ELR (cell line): ENCODE measurements at regions not wholly inside any gene's neighbourhood (a gene's known extent, or its start where the extent isn't known, plus 50 kb on each side); places are given as distances from the start of the nearest gene placed in this dataset.
"Not testable (repeated sequence)": the region's sequence is repeated elsewhere in the genome, so short reads cannot be mapped to it uniquely, and the experiment has no call there.

Experiments
- DNase-seq: peaks from one replicate; pipeline ENCODE4 v3.0.0-alpha.2; 2015; ENCODE audit warnings: low read depth

DNA sequence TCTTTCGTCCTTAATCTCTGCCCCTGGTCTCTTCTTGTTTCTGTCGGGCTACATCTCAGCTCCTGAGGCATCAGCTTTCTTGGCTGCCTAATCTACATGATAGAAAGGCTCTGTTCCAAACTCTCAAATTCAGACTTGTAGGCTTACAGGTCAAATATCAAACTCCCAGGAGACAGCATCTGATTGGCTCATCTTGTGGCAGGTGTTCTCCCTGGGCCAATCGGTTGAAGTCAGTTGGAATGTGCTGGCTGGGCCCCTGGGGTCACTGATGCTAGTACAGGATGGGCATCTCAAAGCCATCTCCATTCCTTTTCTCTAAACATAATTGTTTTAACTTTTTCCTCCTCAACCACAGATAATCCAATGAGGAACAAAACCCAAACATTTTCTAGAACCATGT is 198.7 kb downstream of the CNTN3 start:
- no peak for DNase-seq

DNA sequence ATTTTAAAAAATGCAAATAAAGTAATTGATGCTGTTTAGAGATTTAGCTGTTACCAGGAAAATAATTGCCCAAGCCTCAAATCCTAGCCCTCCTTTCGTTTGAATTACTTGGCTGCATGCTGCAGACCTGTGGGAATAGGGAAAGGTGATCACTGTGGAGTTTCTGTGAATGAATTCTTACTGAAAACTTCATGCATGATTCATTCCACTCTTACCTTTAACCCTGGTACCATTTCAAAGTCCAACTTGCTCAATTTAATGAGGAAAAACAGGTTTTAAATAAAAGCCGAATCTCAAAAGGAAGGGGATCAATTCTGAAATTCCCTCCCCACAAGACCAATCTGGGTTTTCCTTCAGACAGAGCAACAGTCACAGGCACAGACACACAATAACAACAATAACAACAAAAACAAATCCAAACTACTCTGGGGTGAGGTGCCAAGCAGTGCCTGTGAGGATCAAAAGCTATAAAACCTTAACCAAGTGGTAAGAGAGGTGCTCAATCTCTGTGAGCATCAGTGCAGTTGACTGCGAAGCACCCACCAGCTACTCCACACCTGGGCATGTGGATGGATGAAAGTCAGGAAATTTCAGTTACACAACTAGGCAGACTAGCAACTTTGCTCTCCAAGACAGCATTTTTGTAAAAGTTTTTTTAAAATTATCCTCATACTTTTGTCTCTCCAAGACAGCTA is 200.8 kb downstream of the CNTN3 start:
- DNase-seq = no peak

DNA sequence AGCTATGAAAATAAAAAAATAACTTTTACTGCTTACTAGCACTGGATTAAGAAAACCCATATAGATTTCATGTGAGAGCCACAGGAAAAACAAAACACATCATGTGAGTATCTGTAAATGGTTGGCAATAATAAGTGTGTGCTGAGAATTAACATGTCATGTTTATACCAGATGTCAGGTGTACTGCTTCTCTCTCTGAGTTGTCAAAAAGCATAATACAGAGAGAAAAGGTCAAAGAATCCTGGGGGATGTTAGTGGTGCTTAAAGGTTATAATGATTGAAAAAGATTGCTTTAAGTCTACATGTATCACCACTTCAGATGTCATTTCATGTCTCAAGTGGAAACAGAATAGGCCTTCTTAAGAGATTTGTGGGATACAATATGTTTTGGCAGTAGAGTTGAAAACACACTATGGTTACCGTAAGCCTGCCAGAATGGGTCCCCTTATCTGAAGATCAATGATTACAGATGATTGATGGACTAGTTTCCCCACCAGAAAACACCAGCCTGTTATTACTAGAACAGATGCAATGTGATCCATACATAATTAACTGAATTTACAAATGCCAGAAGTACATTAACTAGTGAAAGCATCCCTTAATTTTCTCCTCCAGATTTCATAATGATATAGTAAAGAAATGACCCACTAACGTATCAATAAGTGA is 204.1 kb downstream of the CNTN3 start:
- no peak for DNase-seq

DNA sequence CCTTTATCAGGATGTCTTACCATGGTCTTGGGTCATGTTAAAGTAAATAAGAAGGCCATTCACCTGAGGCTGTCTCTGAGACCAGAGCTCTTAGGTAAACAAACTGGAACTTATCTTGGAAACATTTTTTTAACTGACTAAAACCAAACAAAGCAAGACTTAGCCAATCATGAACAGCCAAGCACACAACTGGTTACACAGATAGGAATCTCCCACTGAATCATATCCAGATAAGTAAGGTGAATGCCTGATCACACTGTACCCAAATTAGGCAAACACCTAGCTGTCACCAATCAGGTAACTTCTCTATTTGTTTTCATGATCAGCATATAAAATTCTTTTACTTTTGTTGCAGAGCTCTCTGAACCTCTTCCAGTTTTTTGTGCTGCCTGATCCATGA is 205.4 kb downstream of the CNTN3 start:
- DNase-seq = no peak

DNA sequence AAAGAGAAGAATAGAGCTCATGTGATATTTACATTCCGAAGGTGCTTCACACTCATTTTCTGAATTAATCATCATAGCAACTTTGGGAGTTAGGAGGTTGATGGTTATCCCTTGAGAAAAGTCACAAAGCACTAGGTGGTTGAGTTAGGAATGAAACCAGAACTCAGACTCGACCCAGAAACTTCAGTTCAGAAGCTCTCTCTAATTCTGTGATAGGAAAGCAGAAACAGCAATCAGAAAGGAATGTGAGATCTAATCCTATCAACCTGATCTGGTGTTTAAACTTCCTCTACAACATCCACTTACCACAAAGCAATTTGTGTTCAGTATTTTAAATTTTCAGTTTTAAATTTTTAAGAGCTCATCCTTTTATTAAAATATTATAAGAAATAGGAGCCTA is 211.2 kb downstream of the CNTN3 start:
- DNase-seq = no peak

DNA sequence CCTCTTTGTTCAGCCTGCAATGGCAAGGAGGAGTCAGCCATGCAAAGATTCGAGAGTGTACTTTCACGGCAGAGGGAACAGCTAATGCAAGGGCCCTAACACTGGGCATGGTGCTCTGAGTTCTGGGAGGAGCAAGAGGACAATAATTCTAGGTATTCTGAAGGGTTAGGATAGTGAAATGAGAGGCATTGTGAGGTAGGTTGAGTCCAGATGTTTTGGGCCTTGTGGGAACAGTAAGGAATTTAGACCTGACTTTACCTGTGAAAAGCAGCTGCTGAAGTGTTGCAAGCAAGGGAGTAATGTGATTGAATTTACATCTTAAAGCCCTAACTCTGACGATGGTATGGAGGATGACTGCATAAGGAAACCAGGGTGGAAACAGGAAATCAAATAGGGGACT is 211.6 kb downstream of the CNTN3 start:
- no peak for DNase-seq

DNA sequence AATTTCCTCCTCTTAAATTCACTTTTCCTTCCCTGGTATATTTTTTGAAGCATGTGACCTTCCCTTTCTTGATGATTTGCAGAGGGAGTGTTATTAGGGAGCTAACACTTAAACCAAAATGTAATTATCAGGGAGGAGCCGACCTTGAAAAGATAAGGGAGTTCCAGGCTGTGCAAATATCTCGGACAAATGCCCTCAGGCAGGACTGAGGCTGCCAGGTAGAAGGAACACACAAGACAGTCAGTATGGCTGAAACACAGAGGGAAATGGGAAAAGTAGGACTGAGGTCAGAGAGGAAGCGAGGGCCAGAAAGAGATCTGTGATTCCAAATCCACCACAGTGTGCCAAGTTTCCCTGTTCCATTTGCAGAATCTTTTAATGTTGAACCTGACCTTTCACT is 221.0 kb downstream of the CNTN3 start:
- no peak for DNase-seq

DNA sequence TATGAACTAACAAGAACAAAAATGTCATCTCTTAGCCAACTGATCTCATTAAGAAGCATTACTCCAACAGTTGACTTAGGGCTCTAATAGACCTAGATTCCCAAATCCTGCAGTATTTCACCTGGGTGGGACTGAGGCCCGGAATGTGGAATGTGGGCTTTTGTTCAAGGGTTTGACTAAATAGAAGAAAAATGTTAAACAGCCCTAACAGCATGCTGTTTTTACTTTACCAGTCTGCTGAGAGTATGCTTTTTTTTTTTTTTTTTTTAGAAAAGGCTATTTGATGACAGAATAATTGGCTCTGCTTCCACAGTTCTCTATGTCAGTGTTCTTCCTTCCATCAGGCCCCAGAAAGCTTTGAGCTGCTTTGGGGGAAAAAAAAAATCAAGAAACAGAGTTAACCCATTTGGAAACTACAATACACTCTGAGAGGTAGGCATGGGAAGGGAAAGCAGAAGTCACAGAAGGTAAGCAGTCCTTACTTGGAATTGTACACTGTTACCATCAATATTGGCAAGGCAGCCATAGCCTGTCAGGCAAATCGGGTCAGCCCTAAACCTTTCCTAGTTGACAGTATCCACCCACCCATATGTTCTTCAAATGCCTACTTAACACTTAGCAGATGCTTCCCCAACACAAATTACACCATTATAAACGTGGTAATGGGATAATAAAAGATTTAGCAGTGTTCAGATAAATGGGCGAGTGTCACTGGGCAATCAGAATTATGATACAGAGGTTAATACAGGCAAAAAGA is 224.2 kb downstream of the CNTN3 start:
- no peak for DNase-seq

DNA sequence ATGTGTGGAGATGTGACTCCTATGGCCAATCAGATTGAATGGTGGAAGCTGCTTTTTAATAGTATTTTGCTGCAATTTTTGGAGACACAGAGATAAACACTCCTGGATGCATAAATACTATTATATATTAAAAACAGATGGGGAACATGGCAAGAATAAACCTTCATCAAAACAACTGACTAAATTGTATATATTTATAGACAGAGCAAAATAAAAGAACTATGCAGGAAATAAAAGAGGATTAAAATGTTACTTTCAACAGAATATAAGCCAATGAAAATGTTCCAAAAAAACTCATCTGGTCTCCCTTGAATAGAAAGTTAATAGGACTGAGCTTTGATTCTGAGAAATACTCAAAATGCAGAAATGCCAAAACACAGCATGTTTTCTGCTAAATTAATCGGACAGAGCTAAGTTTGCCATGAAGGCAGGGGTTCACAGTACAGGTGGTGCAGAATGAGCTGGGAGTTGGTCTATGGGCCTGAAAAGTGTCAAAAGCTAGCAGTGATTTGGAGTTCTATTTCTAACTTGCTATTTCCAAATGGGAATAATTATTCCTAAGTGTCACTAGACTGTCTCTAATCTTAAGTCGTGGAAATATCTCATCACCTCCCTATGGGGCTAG is 227.2 kb downstream of the CNTN3 start:
- DNase-seq = no peak

DNA sequence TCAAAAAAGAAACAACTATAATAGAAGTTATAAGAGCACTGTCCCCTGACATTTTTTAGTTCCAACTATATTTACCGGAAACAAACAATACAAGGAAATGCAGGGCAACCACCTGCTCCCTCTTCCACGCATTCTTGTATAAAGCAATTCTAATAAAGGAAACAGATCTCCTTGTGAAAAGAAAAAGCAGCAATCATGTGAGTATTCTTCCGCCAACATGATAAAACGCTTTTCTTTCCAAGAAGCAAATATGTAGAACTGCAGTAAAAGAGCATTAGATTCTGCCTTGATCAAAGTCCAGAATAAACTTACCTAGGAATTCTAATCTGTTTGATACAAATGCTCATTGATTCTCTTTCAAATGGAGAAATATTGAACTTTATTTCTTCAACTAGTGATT is 230.3 kb downstream of the CNTN3 start:
- DNase-seq = no peak

DNA sequence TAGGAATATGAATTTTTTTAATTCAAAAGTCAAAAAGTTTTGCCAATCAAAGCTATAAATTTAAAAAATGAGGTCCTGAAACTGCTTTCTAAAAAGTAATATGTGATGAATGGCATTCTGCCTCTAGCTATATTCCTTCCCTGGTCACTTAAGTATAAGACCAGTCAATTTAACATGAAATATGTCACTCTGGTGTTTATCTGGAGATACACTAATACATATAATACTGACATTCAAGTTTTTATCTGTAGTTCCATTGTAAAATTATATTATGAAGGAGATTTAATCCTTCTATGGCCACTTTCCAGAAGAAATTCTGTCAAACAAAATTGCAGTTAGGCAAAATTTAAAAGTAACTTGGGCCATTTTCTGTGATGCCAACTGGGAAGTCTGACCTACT is 236.8 kb downstream of the CNTN3 start:
- no peak for DNase-seq

DNA sequence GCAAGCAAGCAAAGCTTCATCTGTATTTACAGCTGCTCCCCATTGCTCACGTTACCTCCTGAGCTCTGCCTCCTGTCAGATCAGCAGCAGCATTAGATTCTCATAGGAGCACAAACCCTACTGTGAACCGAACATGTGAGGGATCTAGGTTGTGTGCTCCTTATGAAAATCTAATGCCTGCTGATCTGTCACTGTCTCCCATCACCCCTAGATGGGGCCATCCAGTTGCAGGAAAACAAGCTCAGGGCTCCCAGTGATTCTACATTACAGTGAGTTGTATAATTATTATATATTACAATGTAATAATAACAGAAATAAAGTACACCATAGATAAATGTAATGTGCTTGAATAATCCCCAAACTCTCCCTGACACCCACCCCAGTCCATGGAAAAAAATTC is 238.1 kb downstream of the CNTN3 start:
- DNase-seq = not testable (repeated sequence)

DNA sequence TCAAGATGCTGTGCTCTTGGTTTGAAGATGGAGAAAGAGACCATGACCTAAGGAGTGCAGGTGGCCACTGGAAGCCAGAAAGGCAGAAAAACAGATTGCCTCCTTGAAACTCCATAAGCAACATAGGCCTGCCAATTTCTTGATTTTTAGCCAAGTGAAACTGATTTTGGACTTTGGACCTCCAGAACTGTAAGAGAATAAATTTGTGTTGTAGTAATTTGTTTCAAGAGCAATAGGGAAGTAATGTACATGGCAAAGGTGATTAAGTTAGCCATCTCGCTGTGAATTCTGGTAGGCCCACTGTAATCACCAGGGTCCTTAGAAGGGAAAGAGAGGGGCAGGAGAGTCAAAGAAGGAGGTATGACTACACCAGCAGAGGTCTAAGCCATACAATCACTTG is 238.8 kb downstream of the CNTN3 start:
- DNase-seq = no peak

DNA sequence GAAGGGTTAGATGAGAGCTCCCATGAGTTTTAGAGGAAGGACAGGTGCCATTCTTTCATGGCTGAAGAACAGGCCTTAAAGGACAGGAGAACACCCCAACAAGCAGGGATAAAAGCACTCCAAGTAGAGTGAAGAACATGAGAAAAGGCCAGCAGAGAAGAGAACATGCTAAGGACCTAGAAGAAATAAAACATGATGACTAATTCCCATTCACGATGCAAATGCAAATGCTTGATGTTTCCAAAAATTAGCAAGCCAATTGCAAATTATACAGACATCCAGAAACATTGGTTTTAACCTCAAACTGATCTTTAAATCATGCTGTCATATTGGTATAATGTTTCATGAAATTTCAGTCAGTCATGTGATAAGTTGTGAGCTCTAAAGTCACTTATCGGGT is 241.7 kb downstream of the CNTN3 start:
- DNase-seq = no peak

DNA sequence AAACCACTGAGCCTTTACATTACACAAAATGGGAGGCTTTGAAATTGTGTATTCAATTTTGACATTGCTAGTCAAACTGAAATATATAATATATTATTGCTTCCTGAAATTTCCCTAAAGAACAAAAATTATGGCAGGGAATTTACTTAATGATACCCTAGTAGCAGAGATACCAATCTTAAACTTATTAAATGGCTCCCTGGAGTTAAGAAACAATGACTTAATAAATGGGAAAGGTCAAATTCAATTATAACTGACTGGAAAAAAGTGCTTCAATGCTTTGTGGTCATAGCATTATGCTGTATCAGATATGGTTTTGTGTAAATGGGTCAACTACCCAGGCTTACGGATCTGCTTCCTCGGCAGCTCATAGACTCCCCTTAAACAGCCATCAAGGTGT is 244.1 kb downstream of the CNTN3 start:
- DNase-seq = no peak

DNA sequence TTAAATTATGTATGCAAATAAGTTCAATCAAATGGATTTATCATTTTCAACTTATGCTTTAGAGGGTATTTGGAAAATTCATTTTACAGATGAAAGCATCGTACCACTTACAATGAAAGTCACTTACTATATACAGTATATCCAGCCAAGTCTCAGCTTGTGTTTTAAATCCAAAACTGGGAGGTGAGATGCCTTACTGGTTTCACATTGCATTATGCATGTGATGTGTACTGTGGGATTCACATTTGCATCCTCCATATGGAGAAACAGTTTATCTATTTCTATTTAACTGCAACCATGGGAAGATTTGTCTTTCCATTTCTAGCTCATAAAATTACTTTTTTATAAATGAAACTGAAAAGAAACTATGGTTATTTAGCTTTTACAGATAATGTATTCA is 248.1 kb downstream of the CNTN3 start:
- DNase-seq = no peak

DNA sequence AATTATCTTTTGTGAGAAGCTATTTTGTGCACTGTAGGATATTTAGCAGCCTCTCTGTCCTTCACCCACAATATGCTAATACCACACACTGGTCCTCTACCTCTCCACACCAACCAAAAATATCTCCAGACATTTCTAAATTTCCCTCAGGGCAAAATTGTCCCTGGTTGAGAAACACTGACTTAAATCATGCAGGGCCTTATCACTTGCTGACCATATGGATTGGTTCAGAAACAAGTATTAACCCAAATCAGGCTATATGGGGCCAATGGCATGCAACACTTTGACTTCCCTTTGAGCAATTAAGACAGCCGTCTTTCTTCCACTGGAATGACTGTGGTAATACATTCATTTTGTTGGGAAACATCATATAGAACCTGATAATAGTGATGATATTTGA is 251.1 kb downstream of the CNTN3 start:
- DNase-seq = no peak

DNA sequence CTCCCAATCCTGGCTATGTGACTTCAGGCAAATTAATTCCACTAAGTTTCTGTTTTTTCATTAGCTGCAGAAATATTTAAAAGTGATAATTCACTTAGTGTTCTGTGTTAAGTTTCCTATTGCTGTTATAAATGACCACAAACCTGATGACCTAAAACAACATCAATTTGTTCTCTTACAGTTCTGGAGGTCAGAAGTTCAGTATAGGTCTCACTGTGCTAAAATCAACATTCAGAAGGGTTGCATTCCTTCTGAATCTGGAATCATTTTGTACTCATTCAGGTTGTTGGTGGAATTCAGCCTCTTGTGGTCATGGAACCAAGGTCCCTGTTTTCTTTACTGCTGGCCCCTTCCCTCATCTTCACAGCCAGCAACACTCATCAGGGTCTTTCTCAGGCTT is 254.1 kb downstream of the CNTN3 start:
- no peak for DNase-seq

DNA sequence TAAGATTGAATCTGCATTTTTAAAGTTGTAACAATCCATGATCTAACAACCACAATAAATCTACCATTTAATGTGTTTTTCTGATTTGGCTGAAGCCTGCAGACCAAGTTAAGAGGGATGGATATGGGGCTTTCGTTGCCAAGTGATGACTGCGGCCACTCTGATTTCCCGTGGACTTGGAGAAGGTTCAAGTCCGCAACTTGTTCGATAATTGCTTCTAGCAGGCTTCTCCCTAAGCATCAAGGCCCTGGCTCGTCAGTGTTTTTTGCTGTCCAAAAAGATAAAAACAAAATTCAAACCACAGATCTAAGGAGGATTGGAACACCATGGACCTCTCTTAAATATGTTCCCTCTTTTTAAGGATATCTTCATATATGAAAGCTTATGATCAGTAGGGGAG is 256.6 kb downstream of the CNTN3 start:
- DNase-seq = no peak

DNA sequence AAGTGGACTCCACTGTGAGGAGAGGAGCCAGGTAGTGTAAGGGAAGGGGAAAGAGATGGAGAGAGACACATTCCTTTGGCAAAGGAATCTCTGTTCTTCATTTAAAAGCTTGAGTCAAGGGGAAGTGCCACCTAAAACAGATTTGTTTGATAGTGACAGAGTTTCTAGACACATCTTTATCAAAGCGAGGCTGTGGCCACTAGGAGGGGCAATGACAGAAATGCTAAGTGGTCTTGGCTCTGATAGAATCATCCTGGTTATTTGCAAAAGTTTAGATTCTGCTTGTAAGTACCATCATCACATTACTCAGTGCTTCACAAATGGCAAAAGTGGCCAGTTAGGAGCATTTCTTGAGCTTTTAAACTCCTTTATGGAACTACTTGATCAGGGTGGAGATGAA is 261.4 kb downstream of the CNTN3 start:
- no peak for DNase-seq

DNA sequence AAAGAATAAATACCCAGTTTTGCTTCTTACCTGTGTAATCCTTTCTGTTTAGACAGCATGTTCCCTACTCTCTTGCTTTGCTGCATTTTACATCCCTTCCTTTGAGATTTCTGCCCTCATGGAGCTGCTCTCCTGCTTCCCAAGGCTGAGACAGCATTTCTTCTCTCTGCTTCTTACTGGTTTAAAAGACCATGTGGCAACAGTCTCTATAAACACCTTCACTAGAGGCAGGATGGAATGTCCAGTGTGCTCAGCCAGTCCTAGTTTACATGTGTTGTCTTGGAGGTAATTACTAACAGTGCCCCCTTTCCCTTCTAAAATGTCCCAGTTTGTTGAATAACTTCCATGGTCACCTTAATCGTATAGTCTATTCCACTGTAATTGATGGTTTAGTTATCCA is 262.3 kb downstream of the CNTN3 start:
- DNase-seq = no peak

DNA sequence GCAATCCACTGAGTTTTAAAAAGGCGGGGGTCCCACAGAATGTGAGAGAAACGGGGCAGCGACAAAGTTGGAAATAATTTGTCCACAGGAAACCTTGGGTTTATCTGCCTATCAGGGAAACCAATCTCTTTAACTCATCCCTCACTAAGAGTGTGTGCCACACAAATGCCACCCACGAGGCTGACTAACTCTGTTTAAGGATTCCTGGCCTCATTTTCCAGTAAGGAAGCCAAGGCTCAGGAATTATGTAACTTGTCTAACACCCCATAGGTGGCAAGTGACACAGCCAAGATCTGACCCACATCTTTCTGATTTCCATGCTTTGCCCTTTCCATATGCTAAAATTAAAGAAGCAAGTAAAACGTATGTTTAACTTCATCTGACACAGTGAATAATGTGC is 263.2 kb downstream of the CNTN3 start:
- DNase-seq = no peak

DNA sequence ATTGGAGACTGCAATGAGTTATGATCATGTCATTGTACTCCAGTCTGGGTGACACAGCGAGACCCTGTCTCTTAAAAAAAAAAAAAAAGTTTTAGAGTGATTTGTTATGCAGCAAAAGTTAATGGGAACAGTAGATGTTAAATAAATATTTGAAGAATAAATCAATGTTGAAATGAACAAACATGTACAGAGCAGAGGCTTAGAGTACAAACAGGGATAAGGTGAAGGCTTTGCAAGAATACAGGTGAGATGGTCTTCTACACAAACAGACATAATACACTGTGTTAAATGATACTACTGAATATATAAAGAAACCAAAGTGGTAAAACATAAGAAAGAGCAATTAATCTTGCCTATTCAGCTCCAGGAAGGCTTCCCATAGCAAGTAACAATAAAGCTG is 265.4 kb downstream of the CNTN3 start:
- DNase-seq = no peak
